Activated CD8-positive, alpha-beta T cell treated with anti-CD3 and anti-CD28 coated beads for 36 hours (primary cell): ENCODE measurements at regions not wholly inside any gene's neighbourhood (a gene's known extent, or its start where the extent isn't known, plus 50 kb on each side); places are given as distances from the start of the nearest gene placed in this dataset.

Experiments
- ATAC-seq: fragments of 200-7000 bp; cut with Tn5 transposase; one replicate; pipeline ENCODE4 v1.10.0; 2021; ENCODE audit warnings: mild to moderate bottlenecking, moderate library complexity
- CTCF ChIA-PET: fragments of 350-600 bp; sonication (Branson Sonifier 250); formaldehyde crosslinking; loops from one replicate; lab custom pipeline; 2021; ENCODE audit warnings: antibody characterized with exemption; lab: Charles Lee
- POLR2A ChIA-PET: fragments of 350-600 bp; sonication (Branson Sonifier 250); formaldehyde crosslinking; loops from one replicate; lab custom pipeline; 2021; ENCODE audit warnings: antibody characterized with exemption; lab: Charles Lee
- DNase-seq: peaks from one replicate; pipeline ENCODE4 v3.0.0-alpha.2; 2020
- H3K27ac Mint-ChIP-seq: one replicate; pipeline ENCODE4 v1.8.0; 2021; ENCODE audit warnings: mild to moderate bottlenecking, mixed read lengths
- H3K27me3 Mint-ChIP-seq: one replicate; pipeline ENCODE4 v1.8.0; 2021; ENCODE audit warnings: mixed read lengths
- H3K36me3 Mint-ChIP-seq: one replicate; pipeline ENCODE4 v1.8.0; 2021; ENCODE audit warnings: low read depth, mixed read lengths
- H3K4me1 Mint-ChIP-seq: one replicate; pipeline ENCODE4 v1.8.0; 2021; ENCODE audit warnings: low read depth, mixed read lengths
- H3K4me3 Mint-ChIP-seq: one replicate; pipeline ENCODE4 v1.8.0; 2021; ENCODE audit warnings: mild to moderate bottlenecking, moderate library complexity, mixed read lengths
- H3K9me3 Mint-ChIP-seq: one replicate; pipeline ENCODE4 v1.8.0; 2021; ENCODE audit warnings: mixed read lengths
- intact Hi-C: fragments of 100-400 bp; cut with micrococcal nuclease; formaldehyde crosslinking; loops from one replicate; pipeline ENCODE4 v1.10.0; 2022
- TF ChIP-seq, protein P1 (sequence below): fragments of 200-600 bp; IDR thresholded peaks from one replicate; pipeline ENCODE4 v1.8.0; 2022; ENCODE audit warnings: antibody characterized with exemption, mild to moderate bottlenecking

GRCh38 chr22:27462190-27462589 is 339.4 kb downstream of the MN1 start:
- DNase-seq = no peak
- no peak for ATAC-seq
- TF ChIP-seq, protein P1, sequence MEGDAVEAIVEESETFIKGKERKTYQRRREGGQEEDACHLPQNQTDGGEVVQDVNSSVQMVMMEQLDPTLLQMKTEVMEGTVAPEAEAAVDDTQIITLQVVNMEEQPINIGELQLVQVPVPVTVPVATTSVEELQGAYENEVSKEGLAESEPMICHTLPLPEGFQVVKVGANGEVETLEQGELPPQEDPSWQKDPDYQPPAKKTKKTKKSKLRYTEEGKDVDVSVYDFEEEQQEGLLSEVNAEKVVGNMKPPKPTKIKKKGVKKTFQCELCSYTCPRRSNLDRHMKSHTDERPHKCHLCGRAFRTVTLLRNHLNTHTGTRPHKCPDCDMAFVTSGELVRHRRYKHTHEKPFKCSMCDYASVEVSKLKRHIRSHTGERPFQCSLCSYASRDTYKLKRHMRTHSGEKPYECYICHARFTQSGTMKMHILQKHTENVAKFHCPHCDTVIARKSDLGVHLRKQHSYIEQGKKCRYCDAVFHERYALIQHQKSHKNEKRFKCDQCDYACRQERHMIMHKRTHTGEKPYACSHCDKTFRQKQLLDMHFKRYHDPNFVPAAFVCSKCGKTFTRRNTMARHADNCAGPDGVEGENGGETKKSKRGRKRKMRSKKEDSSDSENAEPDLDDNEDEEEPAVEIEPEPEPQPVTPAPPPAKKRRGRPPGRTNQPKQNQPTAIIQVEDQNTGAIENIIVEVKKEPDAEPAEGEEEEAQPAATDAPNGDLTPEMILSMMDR = no peak
- Mint-ChIP-seq H3K27ac (no peak overlapping the region), H3K36me3 (no peaks in the 10 kb centered on the region), H3K4me3 (no peak overlapping the region), H3K4me1 (no peaks in the 10 kb centered on the region), H3K9me3 (peaks cover 1% of the 10 kb centered on the region), H3K27me3 (peaks cover 4% of the 10 kb centered on the region)
- ChIA-PET POLR2A (no interaction called here), CTCF (no interaction called here)
- intact Hi-C loops = no loop called here

GRCh38 chr22:27463121-27463660 is 338.4 kb downstream of the MN1 start:
- H3K27me3 Mint-ChIP-seq = peaks cover 4% of the 10 kb centered on the region
- peaks cover 1% of the 10 kb centered on the region for H3K9me3 Mint-ChIP-seq
- CTCF ChIA-PET = no interaction called here
- no peaks in the 10 kb centered on the region for H3K36me3 Mint-ChIP-seq
- H3K27ac Mint-ChIP-seq = no peak overlapping the region
- POLR2A ChIA-PET = no interaction called here
- DNase-seq (no peak), ATAC-seq (no peak)
- intact Hi-C loops = no loop called here
- H3K4me1 Mint-ChIP-seq = no peaks in the 10 kb centered on the region
- no peak overlapping the region for H3K4me3 Mint-ChIP-seq
- TF ChIP-seq, protein P1 = no peak

DNA sequence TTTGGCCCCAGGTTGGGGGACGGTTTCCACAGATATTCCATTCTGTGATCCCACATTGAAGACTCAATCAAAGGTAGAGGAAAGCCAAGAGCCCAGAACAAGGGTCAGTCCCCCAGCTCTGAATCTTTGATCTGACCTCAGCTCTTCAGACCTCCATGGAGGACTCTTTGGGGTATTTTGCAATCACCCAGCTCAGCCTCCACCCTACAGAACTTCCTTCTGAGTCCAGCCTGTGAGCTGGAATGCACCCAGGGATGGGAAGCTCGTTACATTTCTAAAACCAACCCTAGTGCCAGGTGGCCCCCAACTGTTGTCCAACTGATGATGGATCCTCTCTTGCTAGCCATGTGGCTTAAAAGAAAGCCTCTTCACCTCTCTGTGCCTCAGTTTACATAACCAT is 335.3 kb downstream of the MN1 start:
- Mint-ChIP-seq H3K27me3 (peaks cover 1% of the 10 kb centered on the region), H3K4me3 (no peak overlapping the region), H3K4me1 (no peaks in the 10 kb centered on the region), H3K36me3 (no peaks in the 10 kb centered on the region), H3K27ac (no peak overlapping the region), H3K9me3 (no peaks in the 10 kb centered on the region)
- ATAC-seq = no peak
- intact Hi-C loops = no loop called here
- DNase-seq = no peak
- ChIA-PET CTCF (no interaction called here), POLR2A (no interaction called here)
- TF ChIP-seq, protein P1 = no peak

DNA sequence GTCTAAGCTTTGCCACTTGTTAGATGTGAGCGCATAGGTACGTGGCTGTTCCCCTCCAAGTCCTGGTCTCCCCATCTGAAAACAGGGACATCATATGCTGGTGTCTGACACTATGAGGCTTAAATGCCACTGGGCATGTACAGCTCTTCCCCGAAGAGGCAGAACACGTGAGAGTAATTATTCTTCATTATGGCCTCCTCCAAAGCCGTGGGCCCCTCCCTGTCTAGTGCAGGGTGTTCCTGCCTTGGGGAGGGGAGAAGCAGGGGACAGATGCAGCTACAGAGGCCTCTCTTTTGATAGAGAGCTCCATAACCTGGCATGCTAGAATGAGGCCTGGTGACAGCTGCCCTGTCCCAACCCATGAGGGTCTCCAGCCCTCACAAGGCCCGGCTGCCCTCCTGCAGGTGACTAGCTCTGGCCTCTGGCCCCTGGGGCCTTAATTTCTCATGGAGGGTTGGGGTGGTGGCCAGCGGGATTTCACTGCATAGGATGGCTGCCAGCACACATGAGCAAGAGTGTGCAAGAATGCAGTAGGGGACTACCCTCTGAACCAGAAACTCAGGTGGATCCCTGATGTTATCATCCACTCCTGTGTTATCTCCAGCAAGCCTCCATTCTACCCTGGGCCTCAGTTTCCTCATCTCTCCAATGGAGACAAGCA is 334.6 kb downstream of the MN1 start:
- Mint-ChIP-seq H3K27ac (no peak overlapping the region), H3K9me3 (no peaks in the 10 kb centered on the region), H3K27me3 (peaks cover 1% of the 10 kb centered on the region), H3K4me1 (no peaks in the 10 kb centered on the region), H3K4me3 (no peak overlapping the region), H3K36me3 (no peaks in the 10 kb centered on the region)
- intact Hi-C loops = no loop called here
- ChIA-PET POLR2A (no interaction called here), CTCF (no interaction called here)
- TF ChIP-seq, protein P1 = no peak
- ATAC-seq (no peak), DNase-seq (no peak)

GRCh38 chr22:27467711-27468110 is 333.8 kb downstream of the MN1 start:
- ChIA-PET POLR2A (no interaction called here), CTCF (no interaction called here)
- peaks cover 1% of the 10 kb centered on the region for H3K27me3 Mint-ChIP-seq
- no peak overlapping the region for H3K27ac Mint-ChIP-seq
- no peaks in the 10 kb centered on the region for H3K9me3 Mint-ChIP-seq
- ATAC-seq = no peak
- H3K4me3 Mint-ChIP-seq = no peak overlapping the region
- TF ChIP-seq, protein P1 = no peak
- DNase-seq = no peak
- H3K4me1 Mint-ChIP-seq = no peaks in the 10 kb centered on the region
- H3K36me3 Mint-ChIP-seq = no peaks in the 10 kb centered on the region
- intact Hi-C loops = no loop called here
